ENCODE measurements at regions not wholly inside any gene's neighbourhood (a gene's known extent, or its start where the extent isn't known, plus 50 kb on each side); places are given as distances from the start of the nearest gene placed in this dataset.

DNA sequence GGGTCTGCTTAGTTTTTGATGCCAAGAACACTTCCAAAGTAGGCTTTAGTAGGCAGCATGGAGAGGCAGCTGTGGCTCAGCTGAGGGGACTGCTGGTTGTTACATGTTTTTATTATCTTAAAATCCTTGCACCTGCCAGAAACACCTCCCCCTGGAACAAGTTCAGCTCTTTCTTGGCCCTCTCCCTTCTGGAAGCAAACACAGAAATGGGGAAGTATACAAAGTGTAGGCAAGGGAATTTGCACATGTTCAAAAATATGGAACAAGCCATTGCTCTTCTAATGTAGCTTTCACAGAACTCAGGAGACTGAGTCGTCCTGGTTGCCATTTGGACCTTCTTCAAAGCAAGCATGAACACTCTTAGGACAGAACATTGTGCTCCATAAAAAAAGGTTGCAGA, 169.1 kb upstream of the SEMA6D start:
- TF ChIP-seq CTCF (IDR thresholded peaks at IDR 0.05) (no peak), POLR2A (IDR thresholded peaks at IDR 0.05) (no peak)

All from uterus (tissue), 2 donors.